SW 1271 (cell line): ENCODE measurements at regions not wholly inside any gene's neighbourhood (a gene's known extent, or its start where the extent isn't known, plus 50 kb on each side); places are given as distances from the start of the nearest gene placed in this dataset.
A peak's percentile ranks its signal among the peaks of the same experiment; 100 is the strongest.

ENCODE experiments used
- DNase-seq, 2 experiments: peaks; one replicate each; lab custom pipeline; 2025; lab: John Stamatoyannopoulos, UW

- no peak for DNase-seq
Observed at GRCh38 chr18:25810736-25811135, 279.7 kb downstream of the SS18 start.

GRCh38 chr18:25805939-25806338, 284.5 kb downstream of the SS18 start:
- no peak for DNase-seq

- no peak for DNase-seq
Observed at GRCh38 chr18:25805323-25805722, 285.1 kb downstream of the SS18 start.

- no peak for DNase-seq
Observed at GRCh38 chr18:25799231-25799630, 291.2 kb downstream of the SS18 start.

- DNase-seq = no peak
Observed at GRCh38 chr18:25798046-25798445, 292.4 kb downstream of the SS18 start.

GRCh38 chr18:25795213-25795612, 295.2 kb downstream of the SS18 start:
- no peak for DNase-seq

GRCh38 chr18:25787276-25787675, 303.1 kb downstream of the SS18 start:
- no peak for DNase-seq

GRCh38 chr18:25786758-25787157, 303.7 kb downstream of the SS18 start:
- peak; percentile 2 to 36 for DNase-seq

- DNase-seq = no peak
Observed at GRCh38 chr18:25780105-25780504, 310.3 kb downstream of the SS18 start.

- no peak for DNase-seq
Observed at GRCh38 chr18:25771796-25772195, 318.6 kb downstream of the SS18 start.

- DNase-seq = no peak
Observed at GRCh38 chr18:25764777-25765176, 325.6 kb downstream of the SS18 start.

GRCh38 chr18:25759111-25759510, 331.3 kb downstream of the SS18 start:
- no peak for DNase-seq

GRCh38 chr18:25743646-25744151, 346.7 kb downstream of the SS18 start:
- no peak for DNase-seq

GRCh38 chr18:25739376-25739775, 351.0 kb downstream of the SS18 start:
- DNase-seq = no peak

- DNase-seq = no peak
Observed at GRCh38 chr18:25737710-25738311, 352.6 kb downstream of the SS18 start.

- no peak for DNase-seq
Observed at GRCh38 chr18:25736516-25736915, 353.9 kb downstream of the SS18 start.

GRCh38 chr18:25735459-25735858, 355.0 kb downstream of the SS18 start:
- DNase-seq = no peak

GRCh38 chr18:25734336-25734735, 356.1 kb downstream of the SS18 start:
- DNase-seq = no peak

GRCh38 chr18:25732862-25733261, 357.6 kb downstream of the SS18 start:
- DNase-seq = no peak

- DNase-seq = no peak
Observed at GRCh38 chr18:25729072-25729471, 361.3 kb downstream of the SS18 start.

- no peak for DNase-seq
Observed at GRCh38 chr18:25727281-25727985, 363.0 kb downstream of the SS18 start.

- no peak for DNase-seq
Observed at GRCh38 chr18:25726298-25726697, 364.1 kb downstream of the SS18 start.

GRCh38 chr18:25725501-25725900, 364.9 kb downstream of the SS18 start:
- DNase-seq = no peak

GRCh38 chr18:25724997-25725396, 365.4 kb downstream of the SS18 start:
- DNase-seq = no peak
